ENCODE measurements at regions not wholly inside any gene's neighbourhood (a gene's known extent, or its start where the extent isn't known, plus 50 kb on each side); places are given as distances from the start of the nearest gene placed in this dataset.

- H3K27ac ChIP-seq (ENCODE audit: extremely low read depth, low read depth, low read length), result no peak overlapping the region
- ChIA-PET CTCF (no interaction called here), POLR2A (no interaction called here)
- TF ChIP-seq ZNF10 (tag by site-specific recombination; IDR thresholded peaks at IDR 0.05), result no peak
- TF ChIP-seq HOXA7 (CRISPR knock-in tag; IDR thresholded peaks at IDR 0.05; ENCODE audit: borderline replicate concordance), result no peak
- TF ChIP-seq PATZ1 (tag by site-specific recombination; IDR thresholded peaks at IDR 0.05), result no peak
- no peak for TF ChIP-seq ZBTB44 (tag by site-specific recombination; IDR thresholded peaks at IDR 0.05)
- TF ChIP-seq KLF9 (tag by site-specific recombination; IDR thresholded peaks at IDR 0.05; ENCODE audit: low read depth), result no peak
- TF ChIP-seq ATF2 (tag by site-specific recombination; IDR thresholded peaks at IDR 0.05; ENCODE audit: low read depth), result no peak
- no peak for TF ChIP-seq GFI1B (tag by site-specific recombination; IDR thresholded peaks at IDR 0.05)
- TF ChIP-seq, protein P1, sequence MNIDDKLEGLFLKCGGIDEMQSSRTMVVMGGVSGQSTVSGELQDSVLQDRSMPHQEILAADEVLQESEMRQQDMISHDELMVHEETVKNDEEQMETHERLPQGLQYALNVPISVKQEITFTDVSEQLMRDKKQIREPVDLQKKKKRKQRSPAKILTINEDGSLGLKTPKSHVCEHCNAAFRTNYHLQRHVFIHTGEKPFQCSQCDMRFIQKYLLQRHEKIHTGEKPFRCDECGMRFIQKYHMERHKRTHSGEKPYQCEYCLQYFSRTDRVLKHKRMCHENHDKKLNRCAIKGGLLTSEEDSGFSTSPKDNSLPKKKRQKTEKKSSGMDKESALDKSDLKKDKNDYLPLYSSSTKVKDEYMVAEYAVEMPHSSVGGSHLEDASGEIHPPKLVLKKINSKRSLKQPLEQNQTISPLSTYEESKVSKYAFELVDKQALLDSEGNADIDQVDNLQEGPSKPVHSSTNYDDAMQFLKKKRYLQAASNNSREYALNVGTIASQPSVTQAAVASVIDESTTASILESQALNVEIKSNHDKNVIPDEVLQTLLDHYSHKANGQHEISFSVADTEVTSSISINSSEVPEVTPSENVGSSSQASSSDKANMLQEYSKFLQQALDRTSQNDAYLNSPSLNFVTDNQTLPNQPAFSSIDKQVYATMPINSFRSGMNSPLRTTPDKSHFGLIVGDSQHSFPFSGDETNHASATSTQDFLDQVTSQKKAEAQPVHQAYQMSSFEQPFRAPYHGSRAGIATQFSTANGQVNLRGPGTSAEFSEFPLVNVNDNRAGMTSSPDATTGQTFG (tag by site-specific recombination; IDR thresholded peaks at IDR 0.05; ENCODE audit: borderline replicate concordance), result no peak
- TF ChIP-seq ZNF624 (tag by site-specific recombination; IDR thresholded peaks at IDR 0.05), result no peak
- TF ChIP-seq ZNF549 (tag by site-specific recombination; IDR thresholded peaks at IDR 0.05), result no peak
- no peak for TF ChIP-seq ZNF473 (tag by site-specific recombination; IDR thresholded peaks at IDR 0.05)
- TF ChIP-seq ZNF239 (tag by site-specific recombination; IDR thresholded peaks at IDR 0.05), result no peak
- H3K4me3 ChIP-seq (ENCODE audit: low read depth, low read length), result no peak overlapping the region
- H3K4me1 ChIP-seq (ENCODE audit: control insufficient read depth, insufficient read depth, low read length), result 0 out of 2 replicates have a peak, but pooled peaks cover 2% of the 10 kb centered on the region
- no peaks in the 10 kb centered on the region for H3K9me3 ChIP-seq (ENCODE audit: control insufficient read depth, insufficient read depth, low read depth, low read length)
- H3K36me3 ChIP-seq (ENCODE audit: control insufficient read depth in 2 of 2, insufficient read depth in 1 of 2, low read length in 2 of 2), result no peaks in the 10 kb centered on the region
Measured at GRCh38 chrX:39773150-39773549, 324.6 kb downstream of the BCOR start.

DNA sequence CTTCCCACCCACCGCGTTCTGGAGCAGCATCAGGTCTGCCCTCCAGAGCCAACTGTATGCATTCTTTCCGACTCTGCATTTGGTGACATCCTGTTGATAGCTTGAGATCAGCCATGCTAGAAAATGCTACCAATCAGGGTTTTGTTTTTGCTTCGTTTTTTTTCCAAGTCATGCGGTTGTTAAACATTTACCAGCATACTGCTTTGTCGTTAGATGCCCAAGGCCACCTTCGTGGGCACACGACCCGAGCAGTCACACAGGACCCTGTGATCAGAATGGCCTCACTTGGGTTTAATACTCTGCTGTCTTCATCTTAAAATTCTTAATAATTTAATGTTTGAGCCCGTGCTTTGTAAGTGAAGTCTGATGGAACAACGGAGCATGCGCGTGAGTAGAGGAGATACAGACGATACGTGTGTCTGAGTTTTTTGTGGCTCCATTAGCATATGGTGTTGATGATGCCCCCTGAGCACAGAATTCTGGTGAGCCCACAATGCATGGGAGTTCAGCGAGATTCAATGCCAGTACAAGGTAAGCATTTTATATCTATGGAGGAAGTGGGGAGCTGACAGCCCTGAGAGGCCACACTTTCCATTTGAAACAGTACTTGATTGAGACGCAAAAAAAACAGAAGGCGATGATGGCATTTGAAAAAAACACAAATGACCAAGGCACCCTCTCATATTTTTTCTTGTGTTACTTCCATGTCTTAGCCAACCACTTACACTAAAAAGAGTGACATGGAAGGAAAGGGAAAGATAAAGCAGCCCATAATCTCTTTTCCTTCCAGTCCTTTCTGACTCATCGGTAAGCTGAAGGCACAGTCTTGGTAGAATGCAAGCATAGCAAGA lies 323.6 kb downstream of the BCOR start:
- Histone ChIP-seq H3K4me1 (ENCODE audit: control insufficient read depth, insufficient read depth, low read length) (0 out of 2 replicates have a peak, but pooled peaks cover 2% of the 10 kb centered on the region), H3K36me3 (ENCODE audit: control insufficient read depth in 2 of 2, insufficient read depth in 1 of 2, low read length in 2 of 2) (no peaks in the 10 kb centered on the region), H3K9me3 (ENCODE audit: control insufficient read depth, insufficient read depth, low read depth, low read length) (no peaks in the 10 kb centered on the region), H3K4me3 (ENCODE audit: low read depth, low read length) (no peak overlapping the region), H3K27ac (ENCODE audit: extremely low read depth, low read depth, low read length) (no peak overlapping the region)
- CTCF ChIA-PET, result interaction anchor here (0.8 kb wide), 1 partner anchor 21 kb away, joined by 4 read pairs; no protein-coding TSS in a partner anchor
- POLR2A ChIA-PET, result interaction anchor here (0.5 kb wide), 1 partner anchor 267 kb away, joined by 6 read pairs; no protein-coding TSS in a partner anchor
- TF ChIP-seq SALL2 (tag by site-specific recombination; IDR thresholded peaks at IDR 0.05; ENCODE audit: borderline replicate concordance), result no peak
- no peak for TF ChIP-seq YY2 (tag by site-specific recombination; IDR thresholded peaks at IDR 0.05)
- TF ChIP-seq ZNF350 (tag by site-specific recombination; IDR thresholded peaks at IDR 0.05), result no peak
- no peak for TF ChIP-seq ZNF169 (tag by site-specific recombination; IDR thresholded peaks at IDR 0.05)
- no peak for TF ChIP-seq ZNF837 (tag by site-specific recombination; IDR thresholded peaks at IDR 0.05)
- no peak for TF ChIP-seq KLF16 (tag by site-specific recombination; IDR thresholded peaks at IDR 0.05)
- TF ChIP-seq BCL11B (tag by site-specific recombination; IDR thresholded peaks at IDR 0.05; ENCODE audit: low read depth), result no peak
- no peak for TF ChIP-seq ZNF658 (tag by site-specific recombination; IDR thresholded peaks at IDR 0.05)
- TF ChIP-seq MZF1 (tag by site-specific recombination; IDR thresholded peaks at IDR 0.05; ENCODE audit: borderline replicate concordance), result no peak
- TF ChIP-seq HIC1 (tag by site-specific recombination; IDR thresholded peaks at IDR 0.05), result no peak

All from HEK293 (cell line).